ENCODE measurements at regions not wholly inside any gene's neighbourhood (a gene's known extent, or its start where the extent isn't known, plus 50 kb on each side); places are given as distances from the start of the nearest gene placed in this dataset.

DNA sequence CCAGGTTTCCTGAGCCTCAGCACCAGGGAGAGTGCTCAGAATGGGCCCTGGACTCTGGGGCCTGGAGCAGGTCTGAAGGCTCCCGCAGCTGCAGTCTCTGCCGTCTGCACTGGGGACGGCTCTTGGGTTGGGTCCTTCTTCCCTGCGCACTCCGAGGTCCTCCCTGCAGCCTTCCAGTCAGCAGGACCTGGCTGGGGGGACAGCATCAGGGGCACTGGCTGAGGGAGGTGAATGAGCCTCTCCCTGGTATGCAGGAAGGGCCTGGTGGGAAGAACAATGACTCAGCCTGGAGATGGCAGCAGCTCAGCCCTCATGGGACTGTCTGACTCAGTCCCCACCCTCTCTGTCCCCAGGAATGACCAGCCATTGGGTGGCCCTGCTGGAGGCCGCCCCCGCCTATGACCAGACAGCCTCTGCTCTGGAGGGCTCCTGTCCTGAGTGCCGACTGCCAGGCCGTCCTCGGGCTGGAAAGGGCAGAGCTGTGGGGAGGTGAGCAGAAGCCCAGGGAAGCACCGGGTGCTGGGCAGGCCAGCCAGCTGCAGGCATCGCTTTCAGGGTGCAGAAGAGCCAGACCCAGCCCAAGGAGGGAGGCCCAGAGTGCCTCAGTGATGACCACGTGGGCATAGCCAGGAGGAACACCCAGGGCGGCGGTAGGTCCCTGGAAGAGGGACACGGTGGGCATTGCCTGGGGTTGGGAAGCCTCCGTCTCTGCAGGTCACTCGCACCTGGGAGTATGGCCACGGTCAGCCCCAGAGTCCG, 455.0 kb downstream of the BRD1 start:
- DNase-seq: no peak

DNA sequence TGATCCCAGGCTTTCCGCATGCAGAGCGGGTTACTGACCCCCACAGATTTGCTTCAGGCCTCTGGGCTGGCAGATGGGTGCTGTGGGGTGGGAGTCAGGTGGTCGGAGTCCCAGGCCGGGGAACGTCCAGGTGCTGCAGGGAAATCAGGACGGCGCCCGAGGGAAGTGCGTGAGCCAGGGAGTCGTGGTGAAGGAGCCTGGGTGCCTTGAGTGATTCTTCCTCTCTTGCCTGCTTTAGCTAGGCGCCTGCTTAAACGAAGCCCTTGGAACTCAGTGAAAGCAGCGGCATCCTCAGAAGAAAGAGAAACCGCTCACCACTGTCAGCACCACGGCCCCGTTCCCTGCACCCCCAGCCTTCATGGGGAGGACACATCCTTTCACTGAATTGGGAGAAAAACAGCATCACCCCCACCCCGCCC, 455.6 kb downstream of the BRD1 start:
- DNase-seq: no peak

DNA sequence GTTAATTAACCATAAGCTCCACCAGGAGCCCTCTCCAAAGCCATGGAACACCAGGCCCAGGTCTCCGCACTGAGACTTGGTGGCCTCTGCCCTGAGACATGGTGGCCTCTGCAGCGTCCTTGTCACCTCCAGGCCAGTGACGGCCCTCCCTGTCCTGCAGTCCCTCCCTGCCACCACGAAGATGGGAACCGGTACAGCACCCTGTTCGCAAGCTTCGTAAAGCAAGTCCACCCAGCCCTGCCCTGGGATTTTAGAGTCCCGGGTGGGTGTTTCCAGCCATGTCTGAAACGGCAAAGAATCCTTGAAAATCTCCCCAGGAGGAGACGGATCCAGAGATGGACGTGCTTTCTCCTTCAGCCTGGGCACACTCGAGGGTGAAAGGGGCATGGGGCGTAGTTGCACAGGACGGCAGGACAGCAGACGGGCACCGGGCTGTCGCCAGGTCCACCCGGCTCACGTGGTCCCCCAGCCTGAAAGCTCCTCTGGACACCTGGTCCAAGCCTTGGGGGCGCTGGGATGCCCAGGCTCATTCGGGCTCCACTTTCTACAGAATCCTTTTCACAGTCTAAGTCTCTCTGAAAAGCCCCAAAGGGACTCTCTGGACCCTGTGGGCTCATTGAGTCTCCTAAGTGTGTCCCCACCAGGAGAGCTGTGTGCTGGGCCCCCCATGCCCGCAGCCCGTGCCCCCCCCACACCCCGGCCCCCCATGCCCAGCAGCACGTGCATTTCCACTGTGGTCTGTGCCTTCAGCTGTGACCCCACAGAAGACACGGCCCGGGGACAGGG, 456.2 kb downstream of the BRD1 start:
- no peak for DNase-seq

DNA sequence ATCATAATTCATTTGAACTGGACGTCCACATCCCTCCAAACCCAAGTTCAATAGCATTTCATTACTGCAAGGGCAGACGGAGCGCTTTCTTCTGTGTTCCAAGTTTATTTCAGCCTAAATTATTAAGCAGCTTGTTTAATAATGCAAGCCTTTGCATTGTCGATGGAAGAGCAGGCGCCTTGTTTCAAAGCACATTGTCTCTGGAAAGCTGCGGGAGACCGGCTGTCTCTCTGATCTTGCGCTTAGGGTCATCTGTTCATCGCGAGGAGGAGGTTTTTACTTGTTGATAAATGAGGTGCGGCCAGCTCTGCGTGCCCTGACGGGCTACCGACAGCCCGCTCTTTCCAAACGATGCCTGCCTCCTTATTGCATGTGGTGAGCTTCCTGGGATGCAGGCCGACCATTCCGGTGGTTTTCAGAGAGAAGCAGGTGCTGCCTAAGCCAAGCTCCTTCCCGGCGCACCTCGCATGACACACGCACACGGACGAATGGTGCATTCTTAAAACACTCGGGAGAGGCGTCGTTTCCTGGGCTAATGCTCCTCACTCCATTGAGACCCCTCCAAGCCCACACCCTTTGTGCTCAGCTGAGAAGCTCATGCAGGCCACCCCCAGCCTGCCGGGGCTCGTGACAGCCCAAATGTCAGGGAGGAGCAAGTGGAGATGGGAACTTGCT, 456.9 kb downstream of the BRD1 start:
- no peak for DNase-seq

DNA sequence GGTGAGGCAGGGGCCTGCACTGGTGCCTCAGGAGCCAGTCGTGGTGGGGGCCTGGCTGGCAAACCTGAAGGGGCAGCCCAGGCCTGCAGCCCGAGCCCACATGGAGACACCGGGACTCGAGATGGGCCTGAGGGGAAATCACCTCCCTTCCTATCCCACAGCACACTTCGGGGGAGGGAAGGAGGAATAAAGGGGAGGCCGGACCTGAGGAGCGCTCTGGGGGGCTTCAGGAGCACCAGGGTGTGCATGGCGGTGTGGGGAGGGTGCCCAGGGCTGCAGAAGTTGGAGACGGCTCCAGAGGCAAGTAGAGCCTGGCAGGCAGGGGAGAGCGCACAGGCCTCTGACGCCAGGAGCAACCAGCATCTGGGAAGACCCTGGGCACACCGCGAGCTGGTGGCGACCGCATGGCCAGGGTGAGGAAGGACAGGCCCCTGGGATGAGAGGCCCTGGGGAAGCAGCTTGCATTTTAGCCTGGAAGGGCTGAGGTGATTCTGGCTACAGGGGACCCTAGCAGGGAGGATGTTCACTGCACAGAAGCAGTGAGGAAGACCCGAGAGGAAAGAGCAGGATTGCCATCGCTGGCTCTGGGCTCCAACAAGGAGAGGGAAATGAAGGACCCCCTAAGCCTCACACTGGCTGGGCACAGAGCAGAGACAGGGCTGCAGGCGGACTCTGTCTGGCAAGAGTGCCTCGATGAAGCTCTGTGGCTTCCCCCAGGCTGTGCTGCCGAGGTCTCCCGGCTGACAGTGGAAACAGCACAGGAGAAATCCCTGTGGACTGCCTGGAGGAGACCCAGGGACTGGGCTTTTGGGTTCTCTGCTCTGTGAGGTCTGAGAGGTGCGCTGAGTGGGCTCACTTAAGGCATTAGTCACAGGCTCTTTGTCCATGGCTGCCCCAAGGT, 457.7 kb downstream of the BRD1 start:
- no peak for DNase-seq

DNA sequence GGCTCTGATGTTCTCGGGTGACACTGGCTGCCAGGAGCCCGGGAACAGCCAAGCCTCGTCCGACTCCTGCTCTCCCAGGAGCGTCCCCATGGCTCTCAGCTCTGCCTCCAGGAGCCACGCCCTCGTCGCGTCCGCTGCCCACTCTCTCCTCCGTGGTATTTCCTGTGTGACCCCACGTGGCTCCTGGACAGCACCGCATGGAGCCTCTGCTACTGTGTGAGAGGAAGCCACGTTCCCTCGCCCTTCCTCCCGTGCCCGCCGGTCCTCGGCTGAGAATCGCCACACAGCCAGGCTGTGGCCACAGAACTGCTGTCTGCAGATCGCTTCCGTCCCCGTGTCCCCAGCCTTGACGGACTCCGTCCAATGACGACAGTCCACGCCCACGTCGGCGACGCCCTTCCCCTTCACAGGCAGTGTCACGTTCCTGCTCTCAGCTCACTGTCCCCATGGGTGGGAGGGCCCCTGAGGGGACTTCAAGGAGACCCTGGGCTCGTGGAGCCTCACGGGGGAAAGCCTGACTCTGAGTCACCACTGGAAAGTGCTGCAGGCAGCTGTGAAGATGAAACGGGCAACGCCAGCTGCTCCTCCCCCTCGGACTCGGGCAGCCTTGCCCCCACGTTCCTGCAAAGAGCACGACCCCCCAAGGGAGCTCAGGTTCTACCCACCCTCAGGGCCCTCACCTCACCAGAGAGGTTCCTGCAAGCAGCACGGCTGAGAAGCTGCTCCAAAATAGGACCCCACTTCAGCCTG, 458.5 kb downstream of the BRD1 start:
- DNase-seq: no peak

DNA sequence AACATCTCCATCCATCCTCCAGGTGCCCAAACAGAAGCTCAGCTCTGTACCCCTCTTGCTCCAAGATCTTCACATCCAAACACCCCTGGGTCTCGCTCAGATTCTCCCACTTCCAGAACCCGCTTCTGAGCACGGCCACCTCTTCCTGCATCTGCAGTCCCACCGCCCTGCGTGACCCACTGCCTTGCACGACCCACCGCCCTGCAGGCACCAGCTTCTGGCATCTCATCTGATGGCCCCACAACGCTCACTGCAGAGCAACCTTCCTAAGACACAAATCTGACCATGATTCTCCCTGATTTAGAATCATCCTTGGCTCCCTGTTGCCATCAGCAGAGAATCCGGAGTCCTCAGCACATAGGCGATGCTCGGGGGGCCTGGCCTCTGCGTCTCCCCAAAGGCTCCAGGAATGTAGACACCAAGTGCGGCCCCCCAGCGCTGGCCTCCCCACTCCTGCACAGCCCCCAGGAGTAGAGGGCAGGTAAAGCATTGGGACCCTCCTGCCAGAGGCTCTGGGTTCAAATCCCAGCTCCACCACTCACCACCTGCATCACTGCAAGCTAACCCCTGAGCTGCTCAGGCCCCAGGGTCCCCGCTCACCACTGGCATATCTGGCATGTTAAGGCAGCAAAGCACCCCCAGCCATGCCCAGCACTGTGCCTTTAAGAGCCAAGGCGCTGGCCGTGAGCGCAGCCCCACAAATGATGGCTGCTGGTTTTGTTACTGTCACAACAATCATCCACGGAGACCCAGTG, 459.3 kb downstream of the BRD1 start:
- DNase-seq: no peak

DNA sequence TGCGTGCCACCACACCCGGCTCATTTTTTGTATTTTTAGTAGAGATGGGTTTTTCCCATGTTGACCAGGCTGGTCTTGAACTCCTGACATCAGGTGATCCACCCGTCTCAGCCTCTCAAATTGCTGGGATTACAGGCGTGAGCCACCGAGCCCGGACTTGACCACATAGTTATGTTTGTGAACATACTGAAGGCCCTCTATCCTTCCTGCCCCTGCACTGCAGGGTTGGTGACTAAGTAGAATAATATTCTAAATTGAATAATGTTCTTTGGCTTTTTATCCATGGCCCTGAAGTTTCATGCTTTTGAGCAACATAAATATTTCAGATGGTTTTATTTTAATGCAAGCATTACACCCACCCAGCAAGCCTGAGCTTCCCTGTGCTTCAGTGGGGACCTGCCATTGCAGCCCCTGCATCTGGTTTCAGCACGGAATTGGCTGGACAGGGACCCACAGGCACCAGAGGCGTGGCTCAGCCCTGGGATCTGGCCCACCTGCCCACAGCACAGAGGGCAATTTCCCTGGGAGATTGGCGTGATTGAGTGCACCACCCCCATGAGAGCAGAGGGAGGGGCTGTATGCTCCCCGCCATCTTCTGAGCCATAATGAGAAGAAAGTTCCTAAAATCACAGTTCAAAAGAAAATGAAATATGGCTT, 460.5 kb downstream of the BRD1 start:
- no peak for DNase-seq

DNA sequence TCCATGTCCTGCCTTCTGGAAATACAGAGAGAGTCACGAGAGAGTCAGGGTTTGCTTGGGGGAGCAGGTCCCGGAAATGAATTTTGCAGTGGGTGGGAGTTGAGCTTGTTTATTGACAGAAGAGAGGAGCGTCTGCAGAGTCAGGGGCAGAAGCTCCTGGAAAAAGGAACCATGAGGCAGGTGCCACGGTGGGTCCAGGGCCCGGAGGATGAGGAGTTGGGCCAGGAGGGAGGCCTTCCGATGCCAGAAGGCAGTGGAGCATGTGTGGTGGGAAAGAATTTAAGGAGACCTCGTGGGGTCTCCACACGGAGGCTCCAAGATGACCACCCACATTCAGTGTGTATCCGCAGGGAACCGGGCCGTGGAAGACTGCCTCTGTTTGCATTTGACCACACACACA, 461.2 kb downstream of the BRD1 start:
- no peak for DNase-seq

DNA sequence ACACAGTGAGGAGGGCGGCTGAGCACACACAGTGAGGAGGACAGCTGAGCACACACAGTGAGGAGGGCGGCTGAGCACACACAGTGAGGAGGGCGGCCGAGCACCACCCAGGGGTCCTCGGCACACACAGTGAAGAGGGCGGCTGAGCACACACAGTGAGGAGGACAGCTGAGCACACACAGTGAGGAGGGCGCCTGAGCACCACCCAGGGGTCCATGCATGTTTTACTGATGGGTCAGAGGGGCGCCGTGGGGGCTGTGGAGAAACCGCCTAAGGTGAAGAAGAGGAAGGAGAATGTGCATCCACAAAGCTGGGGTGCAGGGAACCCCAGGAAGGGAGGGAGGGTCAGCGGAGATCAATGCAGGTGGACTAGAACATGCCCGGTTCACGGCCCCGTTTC, 461.8 kb downstream of the BRD1 start:
- DNase-seq: no peak

DNA sequence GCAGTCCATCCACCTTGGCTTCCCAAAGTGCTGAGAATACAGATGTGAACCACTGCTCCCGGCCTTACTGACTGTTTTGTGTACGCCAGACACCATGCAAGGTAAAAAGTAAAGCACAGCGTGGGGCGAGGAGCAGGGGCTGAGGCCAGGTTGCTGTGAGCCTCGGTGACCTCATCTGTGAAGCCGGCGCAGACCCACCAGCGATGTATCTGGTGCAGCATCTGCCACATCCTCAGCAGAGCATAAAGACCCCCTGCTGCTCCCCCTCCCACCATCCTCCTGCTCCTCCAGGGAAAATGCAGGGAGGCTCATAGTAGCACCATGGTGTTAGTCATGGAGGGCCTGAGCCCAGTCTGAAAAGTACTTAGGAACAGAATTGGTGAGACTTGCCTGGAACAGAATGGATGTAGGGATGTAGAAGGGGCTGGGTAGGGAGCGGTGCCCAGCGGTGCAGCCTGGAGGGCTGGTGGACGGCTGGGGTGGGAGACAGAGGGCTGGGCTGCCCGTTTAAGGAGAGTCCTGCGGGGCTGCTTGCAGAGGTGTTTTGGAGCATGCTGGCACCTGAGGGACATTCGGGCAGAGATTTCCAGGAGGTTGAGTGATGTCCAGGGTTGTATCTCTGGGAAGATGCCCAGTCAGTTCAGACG, 462.4 kb downstream of the BRD1 start:
- no peak for DNase-seq

DNA sequence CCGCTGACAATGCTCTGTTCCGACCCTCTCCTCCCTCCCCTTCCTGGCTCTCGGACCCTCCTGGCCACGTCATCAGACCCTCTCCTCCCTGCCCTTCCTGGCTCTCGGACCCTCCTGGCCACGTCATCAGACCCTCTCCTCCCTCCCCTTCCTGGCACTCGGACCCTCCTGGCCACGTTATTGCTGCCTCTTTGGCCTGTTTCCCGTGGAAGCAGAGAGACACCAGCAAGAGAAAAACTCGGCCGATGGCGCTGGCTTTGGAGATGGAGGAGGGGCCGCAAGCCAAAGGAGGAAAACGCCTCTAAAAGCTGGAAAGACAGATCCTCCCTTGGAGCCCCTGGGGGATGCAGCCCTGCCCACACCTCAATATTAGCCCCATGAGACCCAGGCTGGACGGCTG, 463.3 kb downstream of the BRD1 start:
- no peak for DNase-seq

DNA sequence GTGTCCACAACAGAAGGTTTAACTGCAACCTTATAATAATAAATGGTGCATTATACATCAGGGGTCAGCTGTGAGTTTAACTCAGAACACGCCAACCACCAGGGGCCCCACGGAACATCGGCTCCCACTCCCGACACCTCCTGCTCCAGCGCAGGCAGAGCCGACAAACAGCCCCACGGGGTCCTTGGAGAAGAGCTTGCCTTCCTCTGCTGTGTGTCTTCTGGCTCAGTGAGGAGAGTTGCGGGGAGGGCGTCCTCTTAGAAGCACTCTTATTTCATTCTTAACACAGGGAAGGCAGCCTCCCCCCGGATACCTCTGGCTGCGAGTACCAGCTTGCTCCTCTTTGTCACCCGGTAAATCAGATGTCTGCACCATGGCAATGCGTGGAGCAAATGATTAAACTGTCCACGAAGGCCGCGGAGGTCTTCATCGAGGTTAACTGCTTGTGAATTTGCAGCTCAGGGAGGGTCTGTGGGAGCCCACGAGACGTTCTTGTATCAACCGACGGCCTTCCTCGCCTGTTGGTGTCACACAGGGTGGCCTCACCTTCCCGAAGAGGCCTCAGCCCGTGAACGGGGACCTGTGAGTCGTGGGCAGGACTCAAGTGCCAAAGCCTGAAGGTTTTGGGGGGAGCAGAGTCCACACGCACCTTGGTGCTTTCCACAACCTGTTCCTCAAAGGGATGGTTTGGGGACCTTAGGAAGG, 464.0 kb downstream of the BRD1 start:
- DNase-seq: no peak

DNA sequence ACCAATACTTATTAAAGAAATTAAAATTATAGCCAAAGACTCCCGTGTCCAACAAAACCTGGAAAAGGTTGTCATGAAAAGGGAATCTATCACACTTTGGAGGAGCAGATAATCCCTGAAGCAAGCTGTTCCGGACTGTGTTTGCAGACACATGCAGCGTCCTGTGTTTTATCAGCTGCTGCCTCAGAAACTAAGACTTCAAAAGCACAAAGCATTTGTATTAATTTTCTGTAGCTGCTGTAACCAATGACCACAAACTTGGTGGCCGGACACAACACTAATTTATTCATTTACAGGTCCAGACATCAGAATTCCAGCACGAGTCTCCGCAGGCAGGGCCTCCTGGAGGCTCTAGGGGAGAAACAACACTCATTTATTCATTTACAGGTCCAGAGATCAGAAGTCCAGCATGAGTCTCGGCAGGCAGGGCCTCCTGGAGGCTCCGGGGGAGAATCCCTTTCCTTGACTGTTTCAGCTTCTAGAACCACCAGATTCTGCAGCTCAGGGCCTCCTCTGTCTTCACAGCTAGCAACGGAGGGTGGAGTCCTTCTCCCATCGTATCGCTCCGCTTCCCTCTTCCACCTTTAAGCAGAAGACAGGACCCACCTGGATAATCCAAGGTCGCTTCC, 465.3 kb downstream of the BRD1 start:
- DNase-seq: no peak

DNA sequence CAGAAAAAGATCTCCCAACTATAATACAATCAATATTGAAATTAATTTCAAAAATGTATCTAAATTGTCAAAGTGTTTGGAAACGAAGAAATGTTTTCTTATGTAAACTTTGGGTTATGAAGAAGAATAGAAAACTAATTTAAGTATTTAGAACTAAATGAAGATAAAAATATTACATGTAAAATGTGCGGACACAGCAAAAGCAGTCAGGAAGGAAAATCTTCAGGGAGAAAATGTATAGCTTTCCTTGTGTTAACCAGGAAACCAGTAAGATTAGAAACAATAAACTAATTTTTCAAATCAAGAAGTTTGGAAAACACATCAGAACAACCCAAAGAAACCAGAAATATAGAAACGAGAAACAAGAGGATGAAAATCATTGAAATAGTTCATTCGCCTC, 466.5 kb downstream of the BRD1 start:
- no peak for DNase-seq

DNA sequence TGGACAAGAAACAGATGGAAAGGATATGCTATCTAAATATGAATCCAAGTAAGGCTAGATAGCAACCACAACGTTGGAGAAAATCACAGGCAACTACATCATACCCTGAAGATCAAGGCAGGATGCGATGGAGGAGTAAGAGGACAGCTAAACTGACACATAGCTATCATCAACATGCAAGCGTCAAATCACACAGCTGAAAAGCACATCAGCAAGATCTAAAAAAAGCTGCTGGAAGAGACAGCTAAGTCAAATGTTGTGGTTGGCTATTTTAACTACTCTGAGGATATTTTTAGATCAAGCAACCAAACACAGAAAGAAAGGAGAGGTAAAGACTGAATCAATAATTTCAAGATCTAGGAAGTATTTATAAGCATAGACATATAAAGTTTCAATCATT, 466.9 kb downstream of the BRD1 start:
- DNase-seq: no peak

DNA sequence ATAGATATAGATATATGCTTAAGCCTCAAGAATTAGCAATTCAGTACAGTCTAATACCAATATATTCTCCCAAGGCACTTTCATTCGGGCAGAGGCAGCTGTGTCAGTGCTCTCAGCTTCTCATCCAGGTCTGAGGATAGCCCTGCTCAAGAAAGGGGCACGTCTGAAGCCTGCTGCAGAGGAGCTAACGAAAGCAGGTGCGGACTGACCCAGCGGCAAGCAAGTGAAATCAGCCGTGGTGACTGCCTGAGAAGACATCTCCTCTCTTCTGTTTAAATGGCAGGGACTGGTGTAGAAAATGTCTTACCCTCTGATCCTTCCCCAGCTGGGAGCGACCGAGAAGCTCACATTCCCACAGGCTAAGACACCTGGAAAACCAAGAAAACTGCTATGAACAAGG, 468.6 kb downstream of the BRD1 start:
- no peak for DNase-seq

DNA sequence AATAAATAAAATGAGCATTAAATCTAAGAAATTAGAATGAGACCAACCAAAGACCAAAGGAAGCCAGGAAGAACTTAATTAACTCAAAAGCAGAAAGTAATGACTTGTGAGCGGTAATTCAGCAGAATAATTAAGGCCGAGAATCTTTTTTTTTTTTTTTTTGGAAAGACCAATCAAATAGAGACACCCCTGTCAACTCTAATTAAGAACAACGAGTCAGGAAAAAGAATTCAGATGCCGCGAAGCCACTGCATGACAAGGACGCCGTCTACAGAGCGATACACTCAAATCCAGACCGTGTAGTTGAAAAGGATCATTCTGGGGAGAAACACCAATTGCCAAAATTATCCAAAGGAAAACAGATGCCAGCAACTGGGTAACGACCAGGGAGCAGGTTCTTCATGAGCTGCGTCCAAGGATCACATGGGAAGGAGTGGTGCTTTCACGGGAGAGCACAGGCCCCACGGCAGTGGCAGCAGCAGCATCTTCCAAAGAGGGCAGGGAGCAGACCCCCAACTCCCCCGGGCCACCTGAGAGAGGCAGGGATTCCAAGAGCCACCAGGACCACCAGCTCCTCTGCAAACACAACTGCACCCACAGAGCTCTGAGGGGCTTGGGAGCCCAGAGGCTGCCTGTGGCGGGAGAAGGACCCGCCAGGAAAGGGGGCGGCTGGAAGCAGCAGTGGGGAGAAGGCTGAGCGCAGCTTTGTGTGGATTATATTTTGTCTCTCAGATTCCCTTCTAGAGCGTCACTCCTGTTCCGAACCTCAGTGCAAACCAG, 469.8 kb downstream of the BRD1 start:
- no peak for DNase-seq
